NT2/D1 (cell line): ENCODE measurements at regions not wholly inside any gene's neighbourhood (a gene's known extent, or its start where the extent isn't known, plus 50 kb on each side); places are given as distances from the start of the nearest gene placed in this dataset.

Experiments
- DNase-seq: peaks from one replicate; pipeline ENCODE4 v3.0.0-alpha.2; 2011; ENCODE audit warnings: low read depth, low spot score
- H3K27me3 ChIP-seq: 2 replicates; pipeline ENCODE4 v1.6.0; 2011; ENCODE audit warnings: mild to moderate bottlenecking; ENCODE audit not compliant: insufficient read length, insufficient read depth
- H3K36me3 ChIP-seq: 2 replicates; pipeline ENCODE4 v1.6.1; 2011; ENCODE audit warnings: mild to moderate bottlenecking, low read length, mixed read lengths; ENCODE audit not compliant: insufficient read depth, insufficient read length
- H3K4me1 ChIP-seq: 2 replicates; pipeline ENCODE4 v1.5.1; 2011; ENCODE audit not compliant: insufficient read depth, insufficient read length
- H3K4me3 ChIP-seq: 2 replicates; pipeline ENCODE4 v1.5.1; 2011; ENCODE audit warnings: low read depth; ENCODE audit not compliant: insufficient read length
- H3K9ac ChIP-seq: 2 replicates; pipeline ENCODE4 v1.6.0; 2011; ENCODE audit warnings: low read depth; ENCODE audit not compliant: insufficient read length
- H3K9me3 ChIP-seq: 2 replicates; pipeline ENCODE4 v1.5.1; 2011; ENCODE audit warnings: mild to moderate bottlenecking, low read length; ENCODE audit not compliant: insufficient read depth
- SUZ12 ChIP-seq: IDR thresholded peaks from 2 replicates; pipeline ENCODE4 v1.6.1; 2011; ENCODE audit not compliant: insufficient read length, insufficient read depth; ENCODE audit errors: extremely low read depth
- YY1 ChIP-seq: IDR thresholded peaks from 2 replicates; pipeline ENCODE4 v1.6.1; 2011; ENCODE audit not compliant: insufficient read length, insufficient read depth
- ZNF274 ChIP-seq: IDR thresholded peaks from 2 replicates; pipeline ENCODE4 v1.6.1; 2011; ENCODE audit warnings: mild to moderate bottlenecking, low read depth, low read length

DNA sequence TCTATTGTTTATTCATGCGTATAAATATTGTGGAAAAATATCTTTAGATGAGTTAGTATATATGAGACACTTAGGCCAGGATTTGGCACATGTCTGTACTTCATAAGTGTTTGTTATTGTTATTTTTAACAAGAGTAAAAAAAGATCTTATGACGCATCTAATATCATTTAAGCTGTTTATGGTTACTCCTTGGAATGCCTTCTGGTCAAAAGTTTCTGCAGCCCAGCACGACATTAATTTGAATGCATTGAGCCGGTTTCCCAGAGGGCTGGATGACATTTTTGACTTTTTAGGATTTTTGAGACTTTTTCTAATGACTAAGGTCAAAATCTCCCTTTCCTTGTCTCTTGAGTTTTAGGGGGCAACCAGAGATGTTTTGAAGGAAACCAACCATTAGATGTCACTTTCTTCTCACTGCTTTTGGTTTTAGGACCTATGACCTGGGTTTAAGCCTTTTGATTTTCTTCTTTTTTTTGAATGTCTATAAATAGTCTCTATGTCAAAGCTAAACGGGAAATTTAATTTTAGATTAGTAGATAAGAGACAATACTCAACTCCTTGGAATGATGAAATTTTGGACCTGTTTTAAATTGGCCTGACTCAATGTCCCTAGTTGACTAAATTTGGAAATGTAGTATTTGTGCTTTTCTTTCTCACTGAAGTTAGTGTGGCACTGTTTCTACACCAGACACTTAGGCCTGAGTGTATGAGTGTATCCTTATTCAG lies 215.5 kb downstream of the AEBP2 start:
- no peak for TF ChIP-seq SUZ12
- no peak for TF ChIP-seq YY1
- TF ChIP-seq ZNF274: no peak
- no peaks in the 10 kb centered on the region for H3K36me3 ChIP-seq
- no peak overlapping the region for H3K9ac ChIP-seq
- H3K27me3 ChIP-seq: no peaks in the 10 kb centered on the region
- H3K9me3 ChIP-seq: no peaks in the 10 kb centered on the region
- no peaks in the 10 kb centered on the region for H3K4me1 ChIP-seq
- H3K4me3 ChIP-seq: no peak overlapping the region
- no peak for DNase-seq

- no peak for DNase-seq
- H3K9me3 ChIP-seq: no peaks in the 10 kb centered on the region
- H3K9ac ChIP-seq: no peak overlapping the region
- H3K4me1 ChIP-seq: no peaks in the 10 kb centered on the region
- no peaks in the 10 kb centered on the region for H3K36me3 ChIP-seq
- no peaks in the 10 kb centered on the region for H3K27me3 ChIP-seq
- no peak for TF ChIP-seq ZNF274
- no peak for TF ChIP-seq SUZ12
- TF ChIP-seq YY1: no peak
- no peak overlapping the region for H3K4me3 ChIP-seq
Observed at GRCh38 chr12:19657118-19657731, 217.9 kb downstream of the AEBP2 start.

DNA sequence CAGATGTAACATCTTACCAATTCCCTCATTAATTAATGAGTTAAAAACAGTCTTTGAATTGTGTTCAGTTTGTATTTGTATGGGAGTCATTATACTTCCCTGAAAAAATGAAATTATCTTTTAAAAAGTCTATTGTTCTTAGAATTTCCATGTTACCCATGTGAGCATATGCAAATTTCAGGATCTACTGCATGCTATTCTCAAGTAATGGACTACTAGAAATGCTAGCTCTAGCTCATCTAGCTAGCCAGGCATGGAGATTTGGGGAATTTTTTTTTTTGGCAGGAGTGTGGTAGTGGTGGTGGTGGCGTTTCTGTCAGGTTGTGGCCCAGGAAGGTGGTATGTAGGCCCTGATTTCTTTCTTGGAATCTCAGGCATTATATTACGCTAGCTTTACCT lies 218.4 kb downstream of the AEBP2 start:
- DNase-seq: no peak
- no peak overlapping the region for H3K4me3 ChIP-seq
- H3K27me3 ChIP-seq: no peaks in the 10 kb centered on the region
- H3K9me3 ChIP-seq: no peaks in the 10 kb centered on the region
- TF ChIP-seq YY1 (no peak), SUZ12 (no peak), ZNF274 (no peak)
- H3K36me3 ChIP-seq: no peaks in the 10 kb centered on the region
- H3K9ac ChIP-seq: no peak overlapping the region
- H3K4me1 ChIP-seq: no peaks in the 10 kb centered on the region

DNA sequence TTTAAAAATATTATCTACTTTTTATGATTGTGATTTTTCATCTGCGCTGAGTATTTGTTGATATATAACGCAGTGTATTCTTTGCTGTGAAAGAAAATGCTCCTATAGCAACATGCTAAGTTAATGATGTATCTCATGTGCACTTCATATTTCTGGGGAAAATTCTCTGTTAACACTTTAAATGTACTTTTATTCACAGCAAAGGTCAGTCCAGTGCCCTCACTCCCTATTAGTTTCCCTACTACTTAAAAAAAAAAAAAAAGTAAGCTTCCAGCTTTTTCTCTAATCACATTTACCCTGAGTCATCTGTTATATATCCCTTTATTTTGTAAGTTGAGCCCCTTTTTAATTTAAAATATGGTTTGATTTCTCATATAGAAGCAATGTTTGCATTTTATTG lies 219.8 kb downstream of the AEBP2 start:
- H3K4me3 ChIP-seq: no peak overlapping the region
- H3K4me1 ChIP-seq: no peaks in the 10 kb centered on the region
- no peak overlapping the region for H3K9ac ChIP-seq
- no peaks in the 10 kb centered on the region for H3K36me3 ChIP-seq
- no peaks in the 10 kb centered on the region for H3K27me3 ChIP-seq
- H3K9me3 ChIP-seq: no peaks in the 10 kb centered on the region
- DNase-seq: no peak
- TF ChIP-seq ZNF274 (no peak), SUZ12 (no peak), YY1 (no peak)

GRCh38 chr12:19659501-19659900 lies 220.2 kb downstream of the AEBP2 start:
- H3K4me3 ChIP-seq: no peak overlapping the region
- no peaks in the 10 kb centered on the region for H3K36me3 ChIP-seq
- no peaks in the 10 kb centered on the region for H3K27me3 ChIP-seq
- H3K9ac ChIP-seq: no peak overlapping the region
- H3K9me3 ChIP-seq: no peaks in the 10 kb centered on the region
- no peak for TF ChIP-seq YY1
- TF ChIP-seq SUZ12: no peak
- no peak for TF ChIP-seq ZNF274
- H3K4me1 ChIP-seq: no peaks in the 10 kb centered on the region
- DNase-seq: no peak

DNA sequence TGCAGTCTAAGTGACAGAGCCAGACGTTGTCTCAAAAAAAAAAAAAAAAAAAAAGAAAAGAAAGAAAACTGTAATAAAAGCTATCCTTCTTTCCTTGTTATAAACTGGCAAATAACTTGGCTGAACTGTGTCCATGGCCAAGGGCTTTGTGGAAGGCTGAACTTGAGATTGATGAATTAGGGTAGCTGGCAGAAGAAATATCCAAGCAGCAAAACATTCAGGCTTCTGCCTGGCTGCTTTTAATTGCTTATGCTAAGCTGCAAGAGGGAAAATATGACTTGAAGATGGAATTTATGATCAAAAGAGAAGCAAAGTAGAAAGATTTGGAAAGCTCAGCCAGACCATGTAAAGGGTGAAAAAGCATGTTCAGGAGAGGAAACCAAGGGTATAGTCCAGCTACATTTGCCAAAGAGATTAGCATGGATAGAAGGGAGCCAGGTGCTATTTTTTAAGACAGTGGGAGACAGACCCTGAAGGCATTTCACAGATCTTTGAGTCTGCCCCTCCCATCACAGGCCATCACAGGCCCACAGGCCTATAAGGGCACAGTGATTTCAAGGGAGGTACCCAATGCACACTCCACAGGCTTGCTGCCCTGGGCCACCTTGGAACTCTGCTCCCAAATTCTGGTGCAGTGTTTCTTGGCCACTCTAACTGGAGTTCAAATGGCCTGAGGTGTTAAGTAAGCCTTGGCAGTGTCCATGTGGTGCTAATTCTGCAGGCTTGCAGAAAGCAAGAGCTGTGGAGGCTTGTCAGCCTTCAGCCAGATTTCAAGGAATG lies 226.0 kb downstream of the AEBP2 start:
- no peak overlapping the region for H3K9ac ChIP-seq
- TF ChIP-seq YY1 (no peak), ZNF274 (no peak), SUZ12 (no peak)
- no peak overlapping the region for H3K4me3 ChIP-seq
- H3K9me3 ChIP-seq: no peaks in the 10 kb centered on the region
- no peaks in the 10 kb centered on the region for H3K27me3 ChIP-seq
- no peaks in the 10 kb centered on the region for H3K4me1 ChIP-seq
- no peak for DNase-seq
- H3K36me3 ChIP-seq: no peaks in the 10 kb centered on the region

DNA sequence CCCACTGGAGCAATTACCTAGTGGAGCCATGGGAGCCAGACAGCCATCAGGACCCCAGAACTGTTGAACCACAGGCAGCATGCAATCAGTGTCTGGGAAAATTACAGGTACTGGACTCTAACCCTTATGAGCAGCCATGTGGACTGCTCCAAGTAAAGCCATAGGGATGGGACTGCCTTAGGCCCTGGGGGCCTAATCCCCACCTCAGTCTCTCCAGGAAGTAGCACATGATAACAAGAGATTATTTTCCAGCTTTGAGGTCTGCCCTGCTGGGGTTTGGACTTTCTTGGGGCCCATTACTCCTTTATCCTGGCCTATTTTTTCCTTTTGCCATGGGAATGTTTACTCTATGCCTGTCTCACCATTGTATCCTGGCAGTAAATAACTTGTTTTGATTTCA lies 226.8 kb downstream of the AEBP2 start:
- no peaks in the 10 kb centered on the region for H3K4me1 ChIP-seq
- H3K4me3 ChIP-seq: no peak overlapping the region
- no peaks in the 10 kb centered on the region for H3K27me3 ChIP-seq
- H3K9me3 ChIP-seq: no peaks in the 10 kb centered on the region
- H3K9ac ChIP-seq: no peak overlapping the region
- TF ChIP-seq YY1 (no peak), SUZ12 (no peak), ZNF274 (no peak)
- DNase-seq: no peak
- H3K36me3 ChIP-seq: no peaks in the 10 kb centered on the region
